Embryonic facial prominence (tissue), 1 donor: ENCODE measurements at regions not wholly inside any gene's neighbourhood (a gene's known extent, or its start where the extent isn't known, plus 50 kb on each side); places are given as distances from the start of the nearest gene placed in this dataset.
"Not testable (repeated sequence)": the region's sequence is repeated elsewhere in the genome, so short reads cannot be mapped to it uniquely, and the experiment has no call there.

ENCODE experiments used
- DNase-seq: peaks from one replicate; pipeline ENCODE4 v3.0.0-alpha.2; 2016; ENCODE audit errors: extremely low spot score

DNA sequence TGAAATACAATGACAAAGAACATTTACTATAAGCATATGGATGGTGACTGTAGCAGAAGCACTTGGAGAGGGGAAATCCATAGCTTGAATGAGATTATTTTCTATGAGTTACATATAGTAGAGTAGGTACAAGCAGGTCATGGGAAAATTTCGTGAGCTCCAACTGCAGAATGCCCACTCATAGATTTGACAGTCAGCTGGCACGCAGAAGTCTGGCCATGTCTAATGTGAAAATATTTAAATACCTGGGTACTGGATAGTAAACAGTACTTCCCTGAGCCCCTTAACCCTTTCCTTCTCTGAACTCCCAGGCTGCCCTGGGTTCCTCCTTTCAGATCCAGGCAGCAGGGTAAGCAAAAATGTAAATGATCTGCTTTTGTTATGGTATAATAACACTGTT, 209.7 kb downstream of the OTUD1 start:
- DNase-seq, result no peak

DNA sequence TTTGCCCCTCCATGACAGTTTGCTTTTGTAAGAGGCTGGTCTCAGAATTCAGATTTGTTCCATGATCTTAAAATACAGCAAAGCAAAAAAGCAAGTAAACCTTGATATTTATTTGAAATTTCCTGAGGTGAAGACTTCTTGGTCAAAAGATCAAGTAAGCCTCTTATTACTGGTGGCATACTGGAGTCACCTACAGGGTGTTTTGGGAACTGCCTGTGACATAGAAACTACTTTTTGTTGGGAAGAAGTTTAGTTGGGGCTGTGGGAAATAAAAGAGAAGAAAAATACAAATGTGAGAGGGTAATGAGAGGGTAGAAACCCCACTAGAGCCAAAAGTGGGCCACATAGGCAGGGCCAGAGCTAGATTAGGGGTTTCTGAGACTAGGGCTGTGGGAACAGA, 217.9 kb downstream of the OTUD1 start:
- no peak for DNase-seq

DNA sequence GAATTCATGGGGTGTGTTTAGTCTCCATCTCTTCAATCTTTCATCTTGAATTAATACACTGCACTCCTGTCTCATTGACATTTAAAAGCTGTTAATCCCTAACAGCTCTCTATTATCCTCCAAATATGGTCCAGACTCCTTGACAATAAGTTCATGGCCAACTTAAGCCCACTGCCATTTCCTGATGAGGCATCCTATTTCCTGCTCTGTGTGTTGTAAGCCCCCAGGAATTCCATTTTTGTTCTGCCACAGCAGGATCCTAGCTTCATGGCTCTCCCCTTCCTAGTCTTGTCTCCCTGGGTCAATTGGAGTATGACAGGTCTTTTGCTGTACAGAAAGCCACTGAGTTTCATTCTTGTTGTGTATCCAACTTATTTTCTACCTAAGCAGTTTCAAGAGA, 218.8 kb downstream of the OTUD1 start:
- no peak for DNase-seq

DNA sequence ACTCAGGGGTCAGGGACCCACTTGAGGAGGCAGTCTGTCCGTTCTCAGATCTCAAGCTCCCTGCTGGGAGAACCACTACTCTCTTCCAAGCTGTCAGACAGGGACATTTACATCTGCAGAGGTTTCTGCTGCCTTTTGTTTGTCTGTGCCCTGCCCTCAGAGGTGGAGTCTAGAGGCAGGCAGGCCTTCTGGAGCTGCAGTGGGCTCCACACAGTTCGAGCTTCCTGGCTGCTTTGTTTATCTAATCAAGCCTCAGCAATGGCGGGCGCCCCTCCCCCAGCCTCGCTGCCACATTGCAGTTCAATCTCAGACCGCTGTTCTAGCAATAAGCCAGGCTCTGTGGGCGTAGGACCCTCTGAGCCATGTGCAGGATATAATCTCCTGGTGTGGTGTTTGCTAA, 233.0 kb downstream of the OTUD1 start:
- not testable (repeated sequence) for DNase-seq

DNA sequence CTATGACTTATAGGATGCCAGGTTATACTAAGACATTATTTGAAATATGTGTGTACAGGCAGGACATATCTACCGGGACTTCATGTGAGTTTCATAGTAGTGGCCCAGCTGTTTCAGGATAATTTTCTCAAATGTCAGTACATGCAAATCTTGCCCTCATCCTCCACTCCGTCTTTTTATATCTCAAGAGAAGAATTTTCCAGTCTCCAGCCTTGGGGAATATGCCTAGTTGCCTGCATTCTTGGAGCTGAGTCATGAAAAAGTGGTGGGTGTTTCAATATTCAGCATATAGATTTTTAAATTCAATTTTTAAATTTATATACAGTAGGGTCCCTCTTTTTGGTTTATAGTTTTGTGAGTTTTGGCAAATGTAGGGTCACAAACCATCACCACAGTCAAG, 236.7 kb downstream of the OTUD1 start:
- DNase-seq, result no peak

DNA sequence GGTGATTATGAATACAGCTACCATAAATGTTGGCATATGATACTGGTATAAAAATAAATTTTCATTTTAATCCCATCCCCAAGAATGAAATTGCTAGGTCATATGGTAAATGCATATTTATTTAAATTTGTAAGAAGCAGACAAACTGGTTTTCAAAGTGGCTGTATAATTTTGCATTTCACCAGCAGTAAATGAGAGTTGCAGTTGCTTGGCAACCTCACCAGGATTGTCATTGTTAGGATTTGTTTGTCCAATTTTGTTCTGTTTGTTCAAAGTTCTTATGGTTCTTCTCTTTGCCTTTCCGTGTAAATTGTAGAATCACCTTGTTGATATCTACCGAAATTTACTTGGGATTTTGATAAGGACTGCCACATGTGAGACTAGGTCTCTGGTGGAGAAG, 237.4 kb downstream of the OTUD1 start:
- no peak for DNase-seq

DNA sequence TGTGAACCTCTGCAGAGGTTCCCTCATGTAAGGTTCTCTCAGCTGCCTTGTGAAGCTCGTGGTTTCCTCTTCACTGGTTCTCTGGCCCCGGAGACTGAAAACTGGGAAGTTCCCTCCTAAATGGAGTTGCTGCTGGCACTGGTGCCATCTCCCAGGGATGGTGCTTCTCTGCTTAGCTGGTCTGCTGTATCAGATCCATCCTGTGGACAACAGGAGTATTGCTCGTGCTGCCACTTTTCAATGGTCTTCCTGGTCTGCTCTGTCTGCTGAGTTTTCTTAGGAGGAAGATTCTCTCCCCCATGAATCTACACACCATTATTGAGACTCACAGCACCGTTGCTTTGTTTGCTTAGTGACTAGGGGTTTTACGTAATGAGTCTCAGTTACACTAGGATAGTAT, 247.8 kb downstream of the OTUD1 start:
- no peak for DNase-seq

DNA sequence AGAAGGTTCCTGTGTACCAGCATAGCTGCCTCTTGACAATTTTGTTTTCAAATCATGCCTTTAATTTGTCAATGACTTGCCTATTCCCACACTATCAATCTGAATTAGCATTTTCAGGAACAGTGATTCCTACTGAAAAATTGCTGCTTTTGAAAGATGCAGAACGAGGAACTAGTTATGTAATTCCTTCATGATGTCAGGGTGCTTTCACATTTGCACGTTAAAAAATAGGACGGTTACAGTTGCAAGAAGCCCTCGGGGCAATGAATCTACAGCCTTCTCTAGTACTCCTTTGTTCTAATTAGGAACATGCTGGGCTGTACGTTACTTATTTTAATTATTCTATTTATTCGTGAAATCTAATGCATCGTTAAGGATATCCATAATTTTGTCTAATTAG, 253.9 kb downstream of the OTUD1 start:
- no peak for DNase-seq

DNA sequence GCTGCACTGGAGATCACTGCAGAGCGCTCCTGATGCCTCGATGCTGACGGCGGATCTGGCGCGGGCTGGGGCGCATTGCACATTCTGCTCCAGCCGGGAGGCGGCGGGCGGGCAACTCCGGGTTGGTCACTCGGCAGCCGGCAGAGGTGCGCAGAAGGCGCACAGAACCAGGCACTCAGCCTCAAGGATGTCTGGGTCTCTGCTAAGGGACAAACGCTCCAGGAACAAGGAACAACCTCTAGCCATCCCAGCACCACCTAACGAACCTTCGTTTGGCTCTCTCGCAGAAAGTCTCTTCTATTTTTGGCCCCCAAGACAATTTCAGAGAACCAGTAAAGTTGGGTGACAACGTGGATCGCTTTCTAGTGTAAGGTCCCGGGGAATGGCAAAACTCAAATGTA, 254.6 kb downstream of the OTUD1 start:
- no peak for DNase-seq

DNA sequence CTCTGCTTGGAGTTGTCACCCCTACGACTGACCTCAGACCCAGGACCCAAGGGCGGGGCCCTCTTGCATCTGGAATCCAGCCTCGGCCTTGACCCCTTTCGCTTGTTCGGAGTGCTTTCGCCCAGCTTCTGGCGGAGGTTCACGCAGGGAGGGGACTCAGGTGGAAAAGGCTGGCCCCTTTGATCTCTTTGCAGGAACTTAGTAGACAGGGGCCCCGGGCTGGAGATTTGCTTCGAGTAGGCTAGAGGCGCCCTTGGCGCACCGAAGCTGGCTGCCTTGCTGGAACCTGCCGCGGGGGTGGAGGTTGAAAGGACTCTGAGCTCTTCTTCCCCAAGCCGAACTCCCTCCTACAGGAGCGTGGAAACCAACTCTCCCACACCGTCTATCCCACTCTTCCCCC, 255.1 kb downstream of the OTUD1 start:
- no peak for DNase-seq

DNA sequence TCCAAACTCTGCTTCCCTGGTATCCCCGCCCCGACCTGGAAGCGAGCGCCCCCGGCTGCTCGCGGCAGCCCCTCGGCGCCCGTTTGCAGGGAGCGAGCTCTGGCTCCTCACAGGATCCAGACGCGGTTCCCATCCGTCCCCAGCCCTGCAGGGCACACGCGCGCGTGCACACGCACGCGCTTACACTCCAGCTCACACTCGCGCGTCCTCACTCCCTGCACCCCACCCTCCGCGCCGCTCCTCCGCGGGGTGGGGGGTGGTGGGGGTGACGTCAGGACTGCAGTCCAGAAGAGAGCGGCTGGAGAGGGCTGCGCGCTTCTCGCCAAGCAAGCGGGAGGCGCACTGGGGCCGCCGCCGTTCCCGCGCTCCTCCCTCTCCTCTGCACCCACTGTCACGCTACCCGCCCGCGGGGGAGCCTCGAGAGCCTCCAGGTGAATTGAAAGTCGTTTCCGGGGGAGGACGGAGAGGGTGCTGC, 255.6 kb downstream of the OTUD1 start:
- DNase-seq, result peak; percentile 26

DNA sequence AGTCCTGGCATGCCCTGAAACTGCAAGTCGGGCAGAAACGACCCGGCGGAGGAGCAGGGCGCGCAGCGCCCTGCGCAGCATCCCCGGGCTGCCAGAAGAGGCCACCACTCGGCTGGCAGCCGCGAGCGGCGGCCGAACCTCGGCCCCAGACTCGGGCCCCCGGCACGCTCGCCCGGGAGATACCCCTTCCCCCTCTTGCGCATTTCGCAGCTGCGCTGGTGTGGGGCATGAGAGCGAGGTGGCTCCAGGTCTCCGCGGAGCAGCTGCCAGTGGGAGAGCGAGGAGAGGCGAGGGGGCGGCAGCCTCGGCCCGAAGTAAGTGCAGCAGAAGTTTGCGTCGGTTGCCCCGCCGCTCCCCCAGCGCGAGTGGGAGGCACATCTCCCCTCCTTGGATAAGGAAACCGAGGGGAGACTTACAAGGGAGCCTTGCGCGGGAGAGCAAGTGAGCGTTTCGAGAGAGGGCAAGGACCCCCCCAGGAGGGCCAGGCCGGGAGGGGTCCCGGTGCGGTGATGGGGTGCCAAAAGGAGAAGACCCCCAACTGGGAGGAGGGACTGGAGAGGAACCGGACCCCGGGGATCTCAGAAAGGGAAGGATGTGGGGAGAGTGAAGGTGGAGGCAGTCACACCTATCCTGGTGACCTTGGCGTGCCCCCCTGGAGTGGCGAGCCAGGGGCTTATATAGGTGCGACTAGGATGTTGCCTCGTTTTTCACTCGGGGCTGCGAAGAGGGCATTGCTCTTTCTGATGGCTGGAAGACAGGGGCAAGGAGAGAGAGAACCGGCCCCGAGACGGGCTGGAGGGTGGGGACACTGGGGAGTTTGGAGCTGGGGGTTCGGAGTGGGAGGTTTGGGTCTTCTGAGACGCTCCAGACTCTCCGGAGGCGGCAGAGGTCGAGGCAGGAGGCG, 256.3 kb downstream of the OTUD1 start:
- DNase-seq, result no peak

DNA sequence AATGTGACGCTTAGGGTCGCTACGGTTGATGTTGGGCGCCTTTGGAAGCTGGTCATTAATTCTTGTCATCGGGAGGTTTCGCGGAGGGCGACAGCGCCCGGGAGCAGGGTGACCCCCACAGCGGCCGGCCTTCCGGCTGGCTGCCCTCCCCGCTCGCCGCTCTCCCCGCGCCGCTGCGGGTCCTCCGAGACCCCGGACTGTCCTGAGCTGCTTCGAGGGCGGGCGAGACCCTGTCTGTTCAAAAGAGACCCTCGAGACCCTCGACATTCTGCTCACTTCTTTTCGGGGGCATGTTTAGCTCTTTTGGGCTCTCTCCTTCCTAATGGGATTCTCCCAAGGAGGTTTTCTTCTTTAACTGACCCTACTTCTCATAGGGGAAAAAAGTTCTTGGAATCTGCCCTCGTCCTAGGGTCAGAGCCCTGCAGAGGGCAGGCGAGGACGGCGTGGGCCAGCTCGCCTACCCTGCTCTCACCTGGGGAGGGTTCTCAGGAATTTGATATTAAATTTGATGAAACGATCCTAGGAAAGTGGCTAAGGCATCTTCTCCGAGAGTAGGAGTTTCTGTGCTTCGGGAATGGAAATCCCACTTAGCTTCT, 257.0 kb downstream of the OTUD1 start:
- DNase-seq, result no peak

DNA sequence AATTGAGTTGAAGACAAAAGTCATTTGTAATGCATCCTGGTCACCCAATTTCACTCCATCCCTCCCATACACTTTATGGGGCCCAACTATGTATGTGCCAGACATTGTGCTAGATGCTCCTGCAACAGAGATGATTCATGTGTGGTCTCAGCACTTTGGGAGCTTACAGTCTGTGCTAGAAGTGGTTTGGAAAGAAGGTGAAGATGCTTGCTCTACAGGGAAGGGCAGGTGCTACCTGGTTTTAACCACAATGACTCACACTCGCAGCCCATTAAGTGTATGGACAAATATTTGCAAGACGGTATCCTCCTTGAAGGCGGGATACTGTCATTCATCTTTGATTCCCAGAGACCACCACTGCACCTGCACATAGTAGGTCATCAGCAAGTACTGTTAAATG, 257.6 kb downstream of the OTUD1 start:
- no peak for DNase-seq

DNA sequence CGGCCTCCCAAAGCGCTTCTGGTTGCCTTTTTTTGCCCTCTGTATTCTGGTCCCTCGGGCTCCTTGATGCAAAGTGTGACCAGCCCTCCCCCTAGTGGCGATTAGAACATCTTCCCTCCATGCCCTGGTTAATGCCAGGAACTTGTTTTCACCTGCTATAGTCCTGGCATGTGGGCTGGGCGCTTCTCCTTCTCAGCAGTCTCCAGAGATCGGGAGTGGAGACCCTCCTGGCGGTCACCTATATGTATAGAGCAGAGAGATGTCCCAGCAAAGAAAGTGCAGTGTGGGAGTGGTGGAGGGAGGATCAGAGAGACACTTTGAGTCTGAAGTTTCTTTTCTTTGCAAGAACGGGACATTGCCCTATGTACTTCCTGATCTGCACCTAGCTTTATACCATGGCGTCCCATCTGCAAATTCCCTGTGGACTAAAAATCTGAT, 264.1 kb downstream of the OTUD1 start:
- no peak for DNase-seq

DNA sequence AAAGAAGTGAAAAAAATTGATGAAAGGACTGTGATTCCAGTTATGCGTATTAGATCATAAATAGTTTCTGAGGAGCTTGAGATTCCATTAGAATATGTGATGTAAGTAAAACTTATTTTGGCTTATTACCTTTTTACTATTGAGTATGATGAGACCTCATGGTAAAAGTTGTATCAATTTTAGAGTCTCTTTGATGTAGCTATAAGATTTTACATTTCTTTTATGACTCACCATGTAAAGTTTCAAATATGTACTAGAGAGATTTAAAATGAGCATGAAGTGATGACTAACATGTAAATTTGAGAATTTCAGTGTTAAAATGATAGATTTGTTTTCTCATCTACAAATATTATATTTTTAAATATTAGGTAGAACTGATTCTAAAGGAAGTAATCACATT, 276.5 kb downstream of the OTUD1 start:
- DNase-seq, result no peak

DNA sequence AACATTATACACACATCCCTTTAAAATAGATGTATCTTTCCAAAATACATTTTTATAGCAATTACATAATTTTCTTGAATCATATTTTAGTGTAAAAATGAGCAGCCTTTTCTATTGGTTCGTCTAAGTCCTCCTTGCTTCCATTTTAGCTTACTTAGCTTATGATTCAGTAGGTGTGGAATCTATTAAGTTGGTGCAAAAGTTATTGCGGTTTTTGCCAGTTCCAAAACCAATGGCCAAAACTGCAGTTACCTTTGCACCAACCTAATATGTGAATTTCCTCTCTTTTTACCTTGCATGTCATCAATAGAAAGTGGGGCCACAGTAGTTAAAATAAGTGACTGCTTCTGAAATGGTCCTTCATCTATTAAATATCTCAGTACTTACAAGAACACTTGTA, 279.0 kb downstream of the OTUD1 start:
- DNase-seq, result no peak

DNA sequence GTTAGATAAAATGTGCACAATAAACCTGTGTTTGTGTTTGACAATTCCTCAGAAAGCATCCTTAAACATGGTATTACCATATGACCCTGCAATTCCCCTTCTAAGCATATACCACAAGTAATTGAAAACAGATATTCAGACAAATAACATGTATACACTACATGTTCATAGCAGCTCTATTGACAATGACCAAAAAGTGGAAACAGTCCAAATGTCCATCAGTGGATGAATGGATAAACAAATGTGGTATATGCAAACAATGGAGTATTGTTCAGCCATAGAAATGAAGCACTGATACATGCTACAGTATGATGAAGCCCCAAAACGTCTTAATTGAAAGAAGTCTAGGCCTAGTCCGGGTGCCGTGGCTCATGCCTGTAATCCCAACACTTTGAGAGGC, 280.1 kb downstream of the OTUD1 start:
- DNase-seq, result no peak

DNA sequence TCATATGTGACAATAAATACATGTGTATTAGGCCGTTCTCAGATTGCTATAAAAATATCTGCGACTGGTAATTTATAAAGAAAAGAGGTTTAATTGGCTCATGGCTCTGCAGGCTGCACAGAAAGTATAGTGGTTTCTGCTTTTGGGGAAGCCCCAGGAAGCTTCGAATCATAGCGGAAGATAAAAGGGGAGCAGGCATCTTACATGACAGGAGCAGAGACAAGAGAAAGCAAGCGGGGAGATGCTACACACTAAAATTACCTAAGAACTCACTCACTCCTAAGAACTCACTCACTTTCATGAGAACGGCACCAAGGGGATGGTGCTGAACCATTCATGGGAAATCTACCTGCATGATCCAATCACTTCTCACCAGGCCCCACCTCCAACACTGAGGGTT, 284.9 kb downstream of the OTUD1 start:
- no peak for DNase-seq

DNA sequence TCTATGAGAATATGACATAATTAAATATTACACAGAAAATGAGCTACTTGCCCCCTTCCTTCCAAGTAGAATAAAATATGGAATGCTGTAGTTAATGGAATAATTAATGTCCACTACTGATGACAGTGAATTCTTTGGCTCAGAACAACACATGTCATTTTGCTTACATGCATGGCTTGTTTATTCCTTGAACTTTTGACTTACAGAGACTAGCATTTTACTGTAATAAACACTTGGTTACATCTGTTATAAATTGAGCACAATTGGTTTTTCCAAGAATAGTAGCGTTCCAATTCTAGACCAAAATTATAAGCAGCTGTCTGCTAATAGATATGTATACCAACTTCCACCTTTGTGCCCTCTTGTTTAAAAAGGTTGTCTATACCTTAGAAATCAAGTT, 286.7 kb downstream of the OTUD1 start:
- no peak for DNase-seq

DNA sequence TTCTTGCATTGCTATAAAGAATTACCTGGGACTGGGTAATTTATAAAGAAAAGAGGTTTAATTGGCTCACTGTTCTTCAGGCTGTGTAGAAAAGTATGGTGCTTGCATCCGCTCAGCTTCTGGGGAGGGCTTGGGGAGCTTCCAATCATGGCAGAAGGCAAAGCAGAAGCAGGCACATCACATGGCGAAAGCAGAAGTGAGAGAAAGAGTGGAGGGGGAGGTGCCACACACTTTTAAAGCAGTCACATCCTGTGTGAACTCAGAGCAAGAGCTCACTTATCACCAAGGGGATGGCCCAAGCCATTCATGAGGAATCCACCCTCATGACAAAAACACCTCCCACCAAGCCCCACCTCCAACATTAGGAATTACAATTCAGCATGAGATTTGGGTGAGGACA, 303.5 kb downstream of the OTUD1 start:
- no peak for DNase-seq

DNA sequence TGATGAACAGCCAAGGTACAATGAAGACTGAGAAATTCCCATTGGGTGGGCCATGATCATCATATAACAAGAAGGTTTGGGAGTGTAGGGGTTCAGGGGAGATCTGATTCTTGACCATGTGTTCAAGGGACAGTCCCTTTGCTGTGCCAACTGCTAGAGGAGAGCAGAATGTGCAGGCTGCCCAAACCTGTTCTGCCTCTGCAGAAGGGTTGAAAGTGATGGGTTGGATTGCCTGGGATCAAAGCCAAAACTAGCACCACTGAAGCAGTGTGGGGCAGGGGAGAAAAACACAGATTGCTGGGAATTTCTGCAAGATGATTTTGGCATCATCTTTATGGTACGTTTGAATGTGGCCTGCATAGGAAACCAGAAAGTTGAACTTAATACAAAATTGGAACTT, 303.9 kb downstream of the OTUD1 start:
- no peak for DNase-seq

DNA sequence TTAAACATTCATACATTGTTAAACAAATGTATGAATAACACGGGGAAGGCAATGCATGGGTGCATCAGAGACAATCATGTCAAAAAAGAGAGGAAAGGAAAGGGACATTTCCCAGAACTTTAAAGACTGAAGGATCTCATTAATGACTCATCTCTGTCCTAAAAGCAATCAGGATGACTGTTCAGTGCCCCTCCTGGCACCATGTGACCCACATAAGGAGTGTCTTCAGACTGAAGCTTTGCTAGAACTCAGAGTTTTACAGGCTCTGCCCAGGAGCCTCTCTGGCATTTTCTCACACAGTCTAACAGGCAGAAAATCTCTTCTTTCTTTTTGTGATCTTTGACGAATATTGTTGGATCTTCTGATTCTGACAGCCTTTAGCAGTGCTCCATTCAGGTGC, 315.3 kb downstream of the OTUD1 start:
- no peak for DNase-seq
